Central memory CD8-positive, alpha-beta T cell (primary cell): ENCODE measurements at regions not wholly inside any gene's neighbourhood (a gene's known extent, or its start where the extent isn't known, plus 50 kb on each side); places are given as distances from the start of the nearest gene placed in this dataset.

ENCODE experiments used
- ATAC-seq: fragments of 150-1000 bp; cut with Tn5 transposase; replicated peaks from 2 replicates; pipeline ENCODE4 v1.10.0; 2022; ENCODE audit warnings: mild to moderate bottlenecking, moderate FRiP score, moderate number of reproducible peaks; ENCODE audit not compliant: poor library complexity, severe bottlenecking; ENCODE audit errors: extremely low read depth
- DNase-seq, 2 donors: peaks; one replicate each; pipeline ENCODE4 v3.0.0; 2021; ENCODE audit warnings: low spot score in 2 of 2
- H3K27ac Mint-ChIP-seq: one replicate; pipeline ENCODE4 v1.8.0; 2022; ENCODE audit warnings: low read depth, mild to moderate bottlenecking, moderate library complexity, mixed read lengths
- H3K27me3 Mint-ChIP-seq: one replicate; pipeline ENCODE4 v1.8.0; 2022; ENCODE audit warnings: mixed read lengths
- H3K36me3 Mint-ChIP-seq: one replicate; pipeline ENCODE4 v1.8.0; 2022; ENCODE audit warnings: mild to moderate bottlenecking, moderate library complexity, mixed read lengths; ENCODE audit not compliant: insufficient read depth
- H3K4me1 Mint-ChIP-seq: one replicate; pipeline ENCODE4 v1.8.0; 2022; ENCODE audit warnings: mixed read lengths
- H3K4me3 Mint-ChIP-seq: one replicate; pipeline ENCODE4 v1.8.0; 2022; ENCODE audit warnings: mild to moderate bottlenecking, moderate library complexity, mixed read lengths
- H3K9me3 Mint-ChIP-seq: one replicate; pipeline ENCODE4 v1.8.0; 2022; ENCODE audit warnings: mixed read lengths

- H3K36me3 Mint-ChIP-seq = no peaks in the 10 kb centered on the region
- no peak for ATAC-seq
- no peak overlapping the region for H3K27ac Mint-ChIP-seq
- no peak overlapping the region for H3K4me3 Mint-ChIP-seq
- DNase-seq = no peak
- peaks cover 67% of the 10 kb centered on the region for H3K27me3 Mint-ChIP-seq
- no peaks in the 10 kb centered on the region for H3K9me3 Mint-ChIP-seq
- no peaks in the 10 kb centered on the region for H3K4me1 Mint-ChIP-seq
Observed at GRCh38 chr11:134637091-134638015, 225.3 kb upstream of the B3GAT1 start.

- Mint-ChIP-seq H3K27ac (no peak overlapping the region), H3K4me1 (no peaks in the 10 kb centered on the region), H3K36me3 (no peaks in the 10 kb centered on the region), H3K4me3 (no peak overlapping the region), H3K27me3 (peaks cover 54% of the 10 kb centered on the region), H3K9me3 (no peaks in the 10 kb centered on the region)
- no peak for DNase-seq
- no peak for ATAC-seq
Observed at GRCh38 chr11:134636071-134636470, 224.0 kb upstream of the B3GAT1 start.

DNA sequence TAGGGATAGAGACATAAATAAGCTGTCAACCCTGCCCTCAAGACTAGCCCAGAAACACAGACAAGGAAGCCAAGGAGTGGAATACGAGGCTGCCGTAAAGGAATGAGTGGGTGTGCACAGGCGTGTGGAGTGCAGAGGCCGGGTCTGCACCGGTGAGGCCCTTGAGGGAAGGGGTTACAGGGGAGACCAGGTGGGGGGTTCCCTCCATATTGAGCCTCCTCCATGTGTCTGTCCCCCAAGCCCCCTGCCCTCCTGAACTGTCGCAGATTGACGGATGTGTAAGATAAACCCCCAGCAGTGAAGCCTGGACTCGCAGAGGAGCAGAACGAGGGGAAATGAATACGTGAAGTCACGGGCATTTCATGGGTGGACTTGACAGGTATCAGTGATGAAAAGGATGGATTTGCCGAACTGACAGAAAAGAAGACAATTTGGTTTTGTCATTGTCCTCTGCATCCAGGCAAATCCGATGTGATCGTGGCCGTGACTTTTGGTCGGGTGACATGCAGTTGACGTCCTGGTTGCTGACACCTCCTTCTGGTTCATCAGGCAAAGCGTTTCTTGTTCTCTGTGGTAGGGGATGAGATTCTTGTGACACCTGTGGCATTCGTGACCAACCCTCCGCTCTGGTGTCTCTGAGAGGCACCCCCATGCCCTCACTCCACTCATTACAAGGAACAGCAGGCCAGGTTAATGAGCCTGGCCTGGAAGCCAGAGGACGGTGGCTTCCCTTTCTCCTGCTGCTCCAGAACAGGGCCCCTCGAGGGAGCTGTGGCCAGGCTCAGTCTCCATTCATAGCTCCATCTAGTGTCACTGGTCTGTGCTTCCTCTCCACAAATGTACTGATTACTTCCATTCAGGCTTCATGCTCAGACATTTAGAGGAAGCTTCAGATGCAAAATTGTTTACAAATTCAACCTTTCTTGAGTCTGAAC, 223.1 kb upstream of the B3GAT1 start:
- no peaks in the 10 kb centered on the region for H3K36me3 Mint-ChIP-seq
- H3K27ac Mint-ChIP-seq = no peak overlapping the region
- H3K4me1 Mint-ChIP-seq = no peaks in the 10 kb centered on the region
- no peak for DNase-seq
- H3K9me3 Mint-ChIP-seq = no peaks in the 10 kb centered on the region
- H3K27me3 Mint-ChIP-seq = peaks cover 45% of the 10 kb centered on the region
- no peak overlapping the region for H3K4me3 Mint-ChIP-seq
- no peak for ATAC-seq

- H3K4me1 Mint-ChIP-seq = no peaks in the 10 kb centered on the region
- no peak for DNase-seq
- H3K27me3 Mint-ChIP-seq = peaks cover 37% of the 10 kb centered on the region
- H3K36me3 Mint-ChIP-seq = no peaks in the 10 kb centered on the region
- no peaks in the 10 kb centered on the region for H3K9me3 Mint-ChIP-seq
- no peak overlapping the region for H3K27ac Mint-ChIP-seq
- no peak overlapping the region for H3K4me3 Mint-ChIP-seq
- ATAC-seq = no peak
Observed at GRCh38 chr11:134633276-134633675, 221.2 kb upstream of the B3GAT1 start.

- ATAC-seq (no peak), DNase-seq (no peak)
- H3K27me3 Mint-ChIP-seq = peaks cover 40% of the 10 kb centered on the region
- H3K27ac Mint-ChIP-seq = no peak overlapping the region
- no peaks in the 10 kb centered on the region for H3K36me3 Mint-ChIP-seq
- H3K4me1 Mint-ChIP-seq = no peaks in the 10 kb centered on the region
- no peaks in the 10 kb centered on the region for H3K9me3 Mint-ChIP-seq
- no peak overlapping the region for H3K4me3 Mint-ChIP-seq
Observed at GRCh38 chr11:134632347-134633119, 220.5 kb upstream of the B3GAT1 start.

DNA sequence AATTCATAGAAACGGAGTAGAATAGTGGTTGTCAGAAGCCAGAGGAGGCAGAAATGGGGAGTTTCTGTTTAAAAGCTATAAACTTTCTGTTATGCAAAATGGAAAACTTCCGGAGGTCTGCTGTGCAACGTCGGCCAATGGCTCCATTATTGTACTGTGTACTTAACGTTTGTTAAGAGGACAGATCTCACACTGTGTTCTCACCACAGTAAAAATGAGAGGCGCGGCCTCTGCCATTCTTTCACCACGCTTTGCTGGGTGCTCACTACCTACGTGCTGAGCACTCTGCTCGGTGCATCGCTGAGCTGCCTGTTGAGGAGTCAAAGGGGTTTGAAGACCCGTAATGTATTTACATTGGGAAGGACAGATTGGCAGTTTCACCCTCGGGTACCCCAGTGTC, 218.8 kb upstream of the B3GAT1 start:
- Mint-ChIP-seq H3K27me3 (peaks cover 41% of the 10 kb centered on the region), H3K4me3 (no peak overlapping the region), H3K36me3 (no peaks in the 10 kb centered on the region), H3K27ac (no peak overlapping the region), H3K4me1 (no peaks in the 10 kb centered on the region), H3K9me3 (no peaks in the 10 kb centered on the region)
- ATAC-seq = no peak
- no peak for DNase-seq

GRCh38 chr11:134628426-134628825, 216.4 kb upstream of the B3GAT1 start:
- DNase-seq (no peak), ATAC-seq (no peak)
- no peak overlapping the region for H3K4me3 Mint-ChIP-seq
- H3K27ac Mint-ChIP-seq = no peak overlapping the region
- H3K4me1 Mint-ChIP-seq = no peaks in the 10 kb centered on the region
- no peaks in the 10 kb centered on the region for H3K36me3 Mint-ChIP-seq
- H3K27me3 Mint-ChIP-seq = peaks cover 50% of the 10 kb centered on the region
- no peaks in the 10 kb centered on the region for H3K9me3 Mint-ChIP-seq

- no peak for ATAC-seq
- Mint-ChIP-seq H3K36me3 (no peaks in the 10 kb centered on the region), H3K4me1 (no peaks in the 10 kb centered on the region), H3K27ac (no peak overlapping the region), H3K9me3 (no peaks in the 10 kb centered on the region), H3K27me3 (peaks cover 74% of the 10 kb centered on the region), H3K4me3 (no peak overlapping the region)
- no peak for DNase-seq
Observed at GRCh38 chr11:134626032-134626431, 214.0 kb upstream of the B3GAT1 start.

DNA sequence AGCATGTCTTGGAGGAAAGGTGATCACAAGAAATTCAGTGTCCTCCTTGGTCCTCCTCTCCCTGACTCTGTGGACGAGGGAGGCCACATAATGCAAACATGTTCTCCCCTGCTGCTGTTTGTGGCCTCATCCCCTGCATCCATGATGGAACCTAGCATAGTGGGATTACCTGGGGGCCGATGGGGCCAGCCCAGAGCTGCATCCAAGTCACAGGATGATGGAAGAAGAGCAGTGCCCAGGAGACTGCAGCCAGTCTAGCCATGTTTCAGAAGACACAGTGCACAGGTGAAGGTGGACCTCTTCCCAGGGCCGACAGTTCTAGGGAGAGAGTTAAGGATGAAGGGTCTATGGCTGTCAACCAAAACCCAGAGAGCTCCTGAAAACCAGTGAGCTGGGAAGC, 213.6 kb upstream of the B3GAT1 start:
- no peak for DNase-seq
- H3K27me3 Mint-ChIP-seq = peaks cover 78% of the 10 kb centered on the region
- no peaks in the 10 kb centered on the region for H3K36me3 Mint-ChIP-seq
- H3K4me3 Mint-ChIP-seq = no peak overlapping the region
- H3K9me3 Mint-ChIP-seq = no peaks in the 10 kb centered on the region
- no peak overlapping the region for H3K27ac Mint-ChIP-seq
- ATAC-seq = no peak
- H3K4me1 Mint-ChIP-seq = no peaks in the 10 kb centered on the region

DNA sequence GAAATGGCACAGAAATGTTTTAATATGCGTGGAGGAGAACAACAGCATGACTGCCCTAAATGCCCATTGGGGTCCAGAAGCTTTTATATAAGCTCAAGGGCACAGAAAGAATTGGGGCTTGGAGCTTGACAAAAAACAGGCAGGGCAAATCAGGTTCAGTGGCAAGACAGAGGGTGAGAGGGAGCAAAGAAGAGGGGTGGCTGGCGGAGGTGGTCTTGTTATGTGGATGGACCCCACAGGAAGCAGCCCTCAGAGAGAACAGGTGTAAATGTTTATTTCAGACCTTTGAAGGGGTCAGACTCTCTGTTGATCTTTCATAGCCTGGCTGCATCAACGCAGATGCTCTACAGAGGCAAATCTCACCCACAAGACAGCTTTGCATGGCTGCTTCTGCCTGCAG, 213.1 kb upstream of the B3GAT1 start:
- DNase-seq (no peak), ATAC-seq (no peak)
- no peaks in the 10 kb centered on the region for H3K36me3 Mint-ChIP-seq
- H3K4me1 Mint-ChIP-seq = no peaks in the 10 kb centered on the region
- peaks cover 82% of the 10 kb centered on the region for H3K27me3 Mint-ChIP-seq
- H3K27ac Mint-ChIP-seq = no peak overlapping the region
- H3K9me3 Mint-ChIP-seq = no peaks in the 10 kb centered on the region
- no peak overlapping the region for H3K4me3 Mint-ChIP-seq

DNA sequence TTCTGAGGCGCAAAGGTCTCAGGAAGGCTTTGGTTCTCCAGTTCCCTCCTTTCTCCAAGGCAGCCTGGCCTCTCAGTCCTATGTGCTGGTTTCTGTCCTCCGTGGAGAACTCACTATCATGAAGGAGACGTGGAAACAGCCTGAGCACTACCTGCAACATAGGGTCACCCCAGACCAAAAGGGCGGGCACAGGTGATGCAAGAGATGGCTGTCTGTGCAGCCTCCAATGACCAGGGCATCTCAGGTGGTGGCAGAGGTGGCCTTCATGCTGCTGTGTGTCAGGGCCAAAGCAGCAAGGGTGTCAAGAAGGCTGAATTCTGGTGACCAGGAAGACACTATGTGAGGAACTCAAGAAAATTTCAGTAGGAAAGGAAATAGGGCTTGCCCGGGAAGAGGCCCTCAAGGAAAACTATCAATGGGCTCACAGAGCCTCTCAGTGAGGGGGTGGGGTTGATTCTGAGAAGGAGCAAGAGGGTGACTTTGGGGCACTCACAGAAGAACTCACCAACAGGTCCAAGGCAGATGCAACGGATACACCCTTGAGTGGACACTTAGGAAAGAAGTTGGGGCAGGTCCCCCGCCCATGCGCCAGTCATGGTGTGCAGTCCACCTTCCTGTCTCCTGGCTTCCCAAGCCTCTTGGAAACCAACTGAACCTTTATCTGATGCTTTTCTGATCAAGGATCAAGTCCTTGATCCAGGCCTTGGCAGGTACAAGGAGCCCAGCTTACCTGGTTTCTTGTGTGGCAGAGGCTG, 212.3 kb upstream of the B3GAT1 start:
- no peak overlapping the region for H3K27ac Mint-ChIP-seq
- DNase-seq = no peak

DNA sequence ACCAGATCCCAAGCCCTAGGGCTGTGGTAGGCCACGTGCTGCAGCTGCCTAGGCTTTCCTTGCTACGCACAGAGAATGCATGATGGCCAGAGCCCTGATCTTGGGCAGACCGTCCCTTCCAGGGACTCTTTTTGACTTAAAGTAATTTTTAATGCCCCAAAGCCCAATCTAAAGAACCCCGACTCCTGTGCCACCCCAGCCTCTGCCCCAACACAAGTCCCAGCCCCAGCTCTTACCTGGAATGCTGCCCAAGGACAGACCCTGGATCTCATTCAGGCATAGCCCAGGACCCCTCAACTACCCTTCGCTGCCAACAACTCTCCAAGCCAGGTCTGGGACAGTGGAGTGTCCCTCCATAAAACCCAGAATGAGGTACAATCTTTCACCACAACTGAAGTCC, 211.7 kb upstream of the B3GAT1 start:
- DNase-seq = no peak
- Mint-ChIP-seq H3K4me1 (no peaks in the 10 kb centered on the region), H3K27me3 (peaks cover 83% of the 10 kb centered on the region), H3K27ac (no peak overlapping the region), H3K4me3 (no peak overlapping the region), H3K9me3 (no peaks in the 10 kb centered on the region), H3K36me3 (no peaks in the 10 kb centered on the region)
- ATAC-seq = no peak

More for the DNA sequence above, 212.3 kb upstream of the B3GAT1 start:
- ATAC-seq = no peak
- Mint-ChIP-seq H3K4me3 (no peak overlapping the region), H3K9me3 (no peaks in the 10 kb centered on the region), H3K36me3 (no peaks in the 10 kb centered on the region), H3K4me1 (no peaks in the 10 kb centered on the region), H3K27me3 (peaks cover 88% of the 10 kb centered on the region)
